GM13976 (cell line): ENCODE measurements at regions not wholly inside any gene's neighbourhood (a gene's known extent, or its start where the extent isn't known, plus 50 kb on each side); places are given as distances from the start of the nearest gene placed in this dataset.

Experiments used
- DNase-seq: peaks from one replicate; pipeline ENCODE4 v3.0.0; 2012; ENCODE audit warnings: low spot score
- CTCF ChIP-seq: IDR thresholded peaks from 2 replicates; pipeline ENCODE4 v1.5.1; 2012; ENCODE audit warnings: borderline replicate concordance, mild to moderate bottlenecking; ENCODE audit not compliant: insufficient read depth; ENCODE audit errors: extremely low read depth, missing control alignments, control extremely low read depth
- in situ Hi-C: fragments of 300-500 bp; cut with MboI; formaldehyde crosslinking; loops from one replicate; pipeline ENCODE4 v1.12.0; 2022; ENCODE audit warnings: low sequenced_read_pairs, mixed read lengths, inconsistent platforms; ENCODE audit not compliant: unreplicated experiment

DNA sequence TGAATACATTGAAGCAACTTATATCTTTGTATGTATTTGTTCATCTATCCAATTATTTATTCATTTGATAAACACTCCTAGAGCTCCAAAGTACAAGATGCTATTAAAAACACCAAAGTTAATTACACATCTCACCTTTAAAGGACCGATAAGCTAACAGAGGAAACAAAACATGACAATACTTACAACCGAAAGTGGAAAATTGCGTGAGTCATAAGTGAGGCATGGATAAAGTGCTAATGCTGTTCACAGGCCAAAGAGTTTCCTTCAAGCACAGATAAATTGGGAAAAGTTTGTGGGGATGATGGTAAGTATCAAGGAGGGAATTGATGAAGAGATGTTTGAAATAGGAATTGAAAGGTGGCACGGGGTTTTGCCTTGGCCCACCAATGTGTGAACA is 172.8 kb upstream of the KITLG start:
- DNase-seq, result no peak
- no peak for TF ChIP-seq CTCF

DNA sequence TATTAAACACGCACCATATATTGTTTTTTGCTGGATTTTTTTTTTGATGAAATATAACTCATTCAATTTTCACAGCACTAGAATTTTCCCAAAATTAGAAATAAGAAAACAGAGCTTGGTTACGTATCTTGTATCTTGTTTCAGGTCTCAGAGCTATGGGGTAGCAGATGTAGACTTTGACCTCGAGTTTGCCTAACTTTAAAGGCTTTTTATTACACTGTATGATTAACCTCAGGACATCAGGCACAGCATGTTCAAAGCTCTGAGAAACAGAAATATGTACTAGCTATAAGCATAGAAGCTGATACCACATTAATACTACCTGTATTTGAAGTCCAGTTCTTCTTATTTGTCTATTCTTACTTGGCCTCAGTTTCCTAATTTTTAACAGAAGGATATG is 171.9 kb upstream of the KITLG start:
- in situ Hi-C loops, result no loop called here
- DNase-seq, result no peak
- no peak for TF ChIP-seq CTCF

More for the DNA sequence above, 172.8 kb upstream of the KITLG start:
- in situ Hi-C loops, result no loop called here

DNA sequence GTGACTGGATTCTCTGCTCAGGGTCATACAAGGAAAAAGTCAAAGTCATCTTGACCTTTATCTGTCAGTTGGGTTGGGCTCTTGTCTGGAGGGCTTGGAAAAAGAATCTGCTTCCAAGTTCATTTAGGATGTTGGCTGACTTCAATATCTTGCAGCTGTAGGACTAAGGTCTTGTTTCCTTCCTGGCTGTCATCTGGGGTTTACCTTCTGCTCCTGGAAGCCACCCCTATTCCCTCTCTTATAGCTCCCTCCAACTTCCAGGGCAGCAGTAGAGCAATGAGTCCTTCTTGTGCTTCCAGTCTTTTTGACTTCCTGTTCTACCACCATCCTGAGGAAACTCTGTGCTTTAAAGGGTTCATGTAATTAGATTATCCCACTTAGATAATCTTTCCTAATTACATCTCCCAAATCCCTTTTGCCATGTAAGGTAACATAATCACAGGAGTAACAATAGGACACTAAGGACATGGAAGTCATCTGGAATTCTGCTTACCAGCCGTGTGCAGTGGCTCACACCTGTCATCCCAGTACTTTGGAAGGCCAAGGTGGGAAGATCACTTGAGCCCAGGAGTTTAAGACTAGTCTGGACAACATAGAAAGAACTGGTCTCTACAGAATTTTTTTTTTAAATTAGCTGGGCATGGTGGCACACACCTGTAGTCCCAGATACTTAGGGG is 170.7 kb upstream of the KITLG start:
- TF ChIP-seq CTCF, result no peak
- in situ Hi-C loops, result no loop called here
- DNase-seq, result no peak

GRCh38 chr12:88746386-88746785 is 166.1 kb upstream of the KITLG start:
- no peak for TF ChIP-seq CTCF
- DNase-seq, result no peak
- in situ Hi-C loops, result no loop called here

- no peak for TF ChIP-seq CTCF
- in situ Hi-C loops, result no loop called here
- DNase-seq, result no peak
These were observed 163.8 kb upstream of the KITLG start for GRCh38 chr12:88743946-88744685.

DNA sequence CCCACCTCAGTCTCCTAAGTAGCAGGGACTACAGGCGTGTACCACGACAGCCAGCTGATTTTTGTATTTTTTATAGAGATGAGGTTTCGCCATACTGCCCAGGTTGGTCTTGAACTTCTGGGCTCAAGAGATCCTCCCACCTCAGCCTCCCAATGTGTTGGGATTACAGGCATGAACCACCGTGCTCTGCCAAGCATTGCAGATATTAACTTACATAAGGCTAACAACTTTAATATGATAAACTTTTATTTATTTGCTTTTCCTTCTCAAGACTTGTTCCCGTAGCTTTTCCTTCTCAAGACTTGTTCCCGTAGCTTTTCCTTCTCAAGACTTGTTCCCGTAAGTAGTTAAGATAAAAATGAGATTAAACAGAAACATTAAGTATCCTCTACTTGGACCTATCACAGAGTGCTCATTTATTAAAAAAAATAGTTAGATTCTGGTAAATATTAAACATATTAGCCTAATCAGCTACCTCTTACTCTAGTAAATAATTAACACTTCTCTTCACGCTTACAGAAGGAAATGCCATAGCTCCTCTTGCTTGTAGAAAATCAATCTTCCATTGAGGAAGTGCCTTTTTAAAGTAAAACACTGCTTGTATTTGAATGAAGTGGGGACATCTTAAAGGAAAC is 157.7 kb upstream of the KITLG start:
- in situ Hi-C loops, result no loop called here
- no peak for TF ChIP-seq CTCF
- DNase-seq, result no peak
